ENCODE measurements at regions not wholly inside any gene's neighbourhood (a gene's known extent, or its start where the extent isn't known, plus 50 kb on each side); places are given as distances from the start of the nearest gene placed in this dataset.

DNA sequence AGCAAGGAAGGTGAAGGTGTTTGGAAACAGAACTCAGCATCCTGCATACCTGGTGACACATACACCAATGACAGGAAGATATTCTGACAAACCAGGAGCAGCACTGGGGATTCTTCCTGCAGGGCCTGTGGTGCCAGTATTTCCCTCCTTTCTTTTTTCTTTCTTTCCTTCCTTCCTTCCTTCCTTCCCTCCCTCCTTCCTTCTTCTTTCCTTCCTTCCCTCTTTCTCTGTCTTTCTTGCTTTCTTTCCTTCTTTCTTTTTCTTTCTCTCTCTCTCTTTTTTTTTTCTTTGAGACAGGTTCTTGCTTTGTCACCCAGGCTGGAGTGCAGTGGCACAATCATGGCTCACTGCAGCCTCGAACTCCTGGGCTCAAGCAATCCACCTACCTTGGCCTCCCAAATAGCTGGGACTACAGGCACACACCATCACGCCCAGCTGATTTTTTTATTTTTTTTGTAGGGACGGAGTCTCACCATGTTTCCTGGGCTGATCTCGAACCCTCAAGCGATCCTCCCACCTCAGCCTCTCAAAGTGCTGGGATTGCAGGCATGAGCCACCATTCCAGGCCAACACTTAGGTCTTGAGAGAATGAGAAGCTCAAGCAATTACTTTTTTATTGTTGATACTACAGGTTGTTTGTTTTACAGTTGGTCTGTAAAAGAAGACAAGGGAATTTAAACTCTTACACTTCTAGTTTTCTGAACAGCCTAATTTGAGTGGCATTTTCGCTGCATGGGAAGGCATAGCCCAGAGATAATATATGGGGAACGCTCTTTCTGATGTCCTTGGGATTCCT is 54.7 kb upstream of the GATA6 start:
- DNase-seq (ENCODE audit: low read depth) = no peak

DNA sequence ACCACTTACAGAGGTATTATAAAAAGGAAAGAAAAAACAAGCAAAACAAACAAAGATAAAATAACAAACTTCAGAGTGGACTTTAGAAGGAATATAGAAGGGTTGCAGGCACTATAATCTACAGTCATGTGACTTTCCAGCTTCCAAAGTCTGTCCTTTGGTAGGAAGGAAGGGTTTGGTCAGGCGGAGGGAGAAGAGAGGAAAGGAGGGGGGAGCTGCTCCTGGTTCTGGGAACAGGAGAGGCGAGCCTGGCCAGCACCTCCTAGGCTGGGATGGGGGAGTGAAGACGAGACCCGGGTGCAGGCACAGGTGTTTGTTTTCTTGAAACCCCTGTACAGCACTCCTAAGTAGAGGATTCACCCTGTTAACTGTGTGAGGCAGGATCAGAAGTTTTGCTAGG is 53.8 kb upstream of the GATA6 start:
- DNase-seq (ENCODE audit: low read depth) = no peak
